WTC11 (cell line): ENCODE measurements at regions not wholly inside any gene's neighbourhood (a gene's known extent, or its start where the extent isn't known, plus 50 kb on each side); places are given as distances from the start of the nearest gene placed in this dataset.

Experiments
- ATAC-seq: fragments of 200-7000 bp; cut with Tn5 transposase; 2 replicates; pipeline ENCODE4 v1.10.0; 2021; ENCODE audit warnings: mild to moderate bottlenecking, moderate library complexity
- CTCF ChIA-PET: fragments of 300-600 bp; sonication (Branson Sonifier 250); formaldehyde crosslinking; loops from one replicate; lab custom pipeline; 2021; ENCODE audit warnings: antibody characterized with exemption; lab: Charles Lee
- POLR2A ChIA-PET: fragments of 350-600 bp; sonication (Branson Sonifier 250); formaldehyde crosslinking; loops from one replicate; lab custom pipeline; 2021; ENCODE audit warnings: antibody characterized with exemption; lab: Charles Lee
- DNase-seq: peaks from one replicate; pipeline ENCODE4 v3.0.0; 2021; ENCODE audit warnings: low spot score
- H3K27ac Mint-ChIP-seq: 2 replicates; pipeline ENCODE4 v1.8.0; 2021; ENCODE audit warnings: mixed read lengths
- H3K27me3 Mint-ChIP-seq: 2 replicates; pipeline ENCODE4 v1.8.0; 2021; ENCODE audit warnings: low read depth, mild to moderate bottlenecking, moderate library complexity, mixed read lengths
- H3K36me3 Mint-ChIP-seq: 2 replicates; pipeline ENCODE4 v1.8.0; 2021; ENCODE audit warnings: mixed read lengths
- H3K4me1 Mint-ChIP-seq: 2 replicates; pipeline ENCODE4 v1.8.0; 2022; ENCODE audit warnings: mixed read lengths
- H3K4me3 Mint-ChIP-seq: 2 replicates; pipeline ENCODE4 v1.8.0; 2021; ENCODE audit warnings: mild to moderate bottlenecking, moderate library complexity, mixed read lengths
- H3K9me3 Mint-ChIP-seq: 2 replicates; pipeline ENCODE4 v1.8.0; 2021; ENCODE audit warnings: mixed read lengths
- CREM ChIP-seq: sonication (generic); formaldehyde crosslinking; IDR thresholded peaks from 2 replicates; pipeline ENCODE4 v1.8.1; 2022; ENCODE audit warnings: mild to moderate bottlenecking, missing genetic modification reagents, moderate library complexity
- ESRRA ChIP-seq: sonication (generic); formaldehyde crosslinking; IDR thresholded peaks from 2 replicates; pipeline ENCODE4 v1.8.1; 2022; ENCODE audit warnings: mild to moderate bottlenecking, missing genetic modification reagents, borderline replicate concordance
- ETV6 ChIP-seq: sonication (generic); formaldehyde crosslinking; IDR thresholded peaks from 2 replicates; pipeline ENCODE4 v1.8.1; 2022; ENCODE audit warnings: mild to moderate bottlenecking, missing genetic modification reagents
- GTF2I ChIP-seq: fragments of 250-450 bp; sonication (Bioruptor Pico); conservative IDR thresholded peaks from 2 replicates; pipeline ENCODE4 v1.4.0; 2021; ENCODE audit warnings: mild to moderate bottlenecking
- HMGA2 ChIP-seq: fragments of 250-450 bp; sonication (Bioruptor Pico); IDR thresholded peaks from 2 replicates; pipeline ENCODE4 v1.4.0; 2021; ENCODE audit warnings: mild to moderate bottlenecking, moderate library complexity
- JUN ChIP-seq: sonication (generic); formaldehyde crosslinking; IDR thresholded peaks from 2 replicates; pipeline ENCODE4 v1.8.0; 2023; ENCODE audit warnings: mild to moderate bottlenecking, missing genetic modification reagents
- KAT7 ChIP-seq: sonication (generic); formaldehyde crosslinking; IDR thresholded peaks from 2 replicates; pipeline ENCODE4 v1.8.1; 2023; ENCODE audit warnings: missing genetic modification reagents, mild to moderate bottlenecking, borderline replicate concordance
- NFATC4 ChIP-seq: fragments of 250-450 bp; sonication (Bioruptor Pico); IDR thresholded peaks from 2 replicates; pipeline ENCODE4 v1.9.0; 2021; ENCODE audit warnings: mild to moderate bottlenecking
- NR2C2 ChIP-seq: sonication (generic); formaldehyde crosslinking; IDR thresholded peaks from 2 replicates; pipeline ENCODE4 v1.8.0; 2022; ENCODE audit warnings: mild to moderate bottlenecking, missing genetic modification reagents
- NR3C1 ChIP-seq: sonication (generic); formaldehyde crosslinking; conservative IDR thresholded peaks from 2 replicates; pipeline ENCODE4 v1.8.1; 2023; ENCODE audit warnings: low read depth, mild to moderate bottlenecking, missing genetic modification reagents
- PRRX2 ChIP-seq: fragments of 250-450 bp; sonication (Bioruptor Pico); IDR thresholded peaks from 2 replicates; pipeline ENCODE4 v1.8.0; 2021; ENCODE audit warnings: mild to moderate bottlenecking
- SP1 ChIP-seq: sonication (generic); formaldehyde crosslinking; conservative IDR thresholded peaks from 2 replicates; pipeline ENCODE4 v1.8.1; 2022; ENCODE audit warnings: missing genetic modification reagents
- ZNF121 ChIP-seq: sonication (generic); formaldehyde crosslinking; IDR thresholded peaks from 2 replicates; pipeline ENCODE4 v1.8.0; 2023; ENCODE audit warnings: missing genetic modification reagents
- ZNF396 ChIP-seq: fragments of 250-450 bp; sonication (Bioruptor Pico); IDR thresholded peaks from 2 replicates; pipeline ENCODE4 v1.8.0; 2021; ENCODE audit warnings: mild to moderate bottlenecking, moderate library complexity, borderline replicate concordance
- TF ChIP-seq, protein P1 (sequence below): fragments of 250-450 bp; sonication (Bioruptor Pico); IDR thresholded peaks from 2 replicates; pipeline ENCODE4 v1.9.0; 2021; ENCODE audit warnings: mild to moderate bottlenecking, borderline replicate concordance
- TF ChIP-seq, protein P2 (sequence below): sonication (generic); formaldehyde crosslinking; IDR thresholded peaks from 2 replicates; pipeline ENCODE4 v1.8.0; 2023; ENCODE audit warnings: missing genetic modification reagents, mild to moderate bottlenecking, borderline replicate concordance
- TF ChIP-seq, protein P3 (sequence below): fragments of 250-450 bp; sonication (Bioruptor Pico); IDR thresholded peaks from 2 replicates; pipeline ENCODE4 v1.8.0; 2021; ENCODE audit warnings: mild to moderate bottlenecking
- TF ChIP-seq, protein P4 (sequence below): sonication (generic); formaldehyde crosslinking; IDR thresholded peaks from 2 replicates; pipeline ENCODE4 v1.8.0; 2022; ENCODE audit warnings: mild to moderate bottlenecking, missing genetic modification reagents
- TF ChIP-seq, protein P5 (sequence below): sonication (generic); formaldehyde crosslinking; IDR thresholded peaks from 2 replicates; pipeline ENCODE4 v1.8.1; 2022; ENCODE audit warnings: low read depth, missing genetic modification reagents, borderline replicate concordance
- TF ChIP-seq, protein P6 (sequence below): sonication (generic); formaldehyde crosslinking; IDR thresholded peaks from 2 replicates; pipeline ENCODE4 v1.8.1; 2022; ENCODE audit warnings: mild to moderate bottlenecking, missing genetic modification reagents, moderate library complexity, borderline replicate concordance

DNA sequence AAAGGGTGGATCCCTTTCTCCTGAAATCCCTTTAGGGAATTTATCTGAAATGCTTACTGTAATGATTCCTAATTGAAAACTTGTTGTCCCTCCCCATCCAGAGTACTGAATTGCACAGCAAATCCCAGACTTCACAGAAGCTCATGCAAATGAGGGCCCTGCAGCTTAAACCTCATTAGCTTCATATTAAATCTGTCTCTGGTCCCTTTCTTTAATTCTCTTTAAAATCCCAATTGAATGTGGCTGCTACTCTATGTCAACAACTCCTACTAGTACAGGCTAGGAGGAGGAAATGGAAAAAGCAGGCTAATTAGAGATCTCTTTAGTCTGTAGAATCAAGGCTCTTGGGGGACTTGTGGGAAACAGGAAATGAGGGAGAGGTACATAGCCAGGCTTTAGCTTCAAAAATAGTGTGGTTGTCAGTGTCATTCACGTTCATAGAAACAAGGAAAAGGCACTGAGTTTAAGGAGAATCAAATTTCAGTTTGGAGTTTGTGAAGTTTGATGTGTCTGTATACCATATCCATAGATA, 191.3 kb upstream of the PRDM9 start:
- no peak for DNase-seq
- no peaks in the 10 kb centered on the region for H3K36me3 Mint-ChIP-seq
- ATAC-seq: peak; percentile 90
- no peak for TF ChIP-seq CREM (CRISPR knock-in tag)
- no peak for TF ChIP-seq NR2C2 (CRISPR knock-in tag)
- TF ChIP-seq, protein P1, sequence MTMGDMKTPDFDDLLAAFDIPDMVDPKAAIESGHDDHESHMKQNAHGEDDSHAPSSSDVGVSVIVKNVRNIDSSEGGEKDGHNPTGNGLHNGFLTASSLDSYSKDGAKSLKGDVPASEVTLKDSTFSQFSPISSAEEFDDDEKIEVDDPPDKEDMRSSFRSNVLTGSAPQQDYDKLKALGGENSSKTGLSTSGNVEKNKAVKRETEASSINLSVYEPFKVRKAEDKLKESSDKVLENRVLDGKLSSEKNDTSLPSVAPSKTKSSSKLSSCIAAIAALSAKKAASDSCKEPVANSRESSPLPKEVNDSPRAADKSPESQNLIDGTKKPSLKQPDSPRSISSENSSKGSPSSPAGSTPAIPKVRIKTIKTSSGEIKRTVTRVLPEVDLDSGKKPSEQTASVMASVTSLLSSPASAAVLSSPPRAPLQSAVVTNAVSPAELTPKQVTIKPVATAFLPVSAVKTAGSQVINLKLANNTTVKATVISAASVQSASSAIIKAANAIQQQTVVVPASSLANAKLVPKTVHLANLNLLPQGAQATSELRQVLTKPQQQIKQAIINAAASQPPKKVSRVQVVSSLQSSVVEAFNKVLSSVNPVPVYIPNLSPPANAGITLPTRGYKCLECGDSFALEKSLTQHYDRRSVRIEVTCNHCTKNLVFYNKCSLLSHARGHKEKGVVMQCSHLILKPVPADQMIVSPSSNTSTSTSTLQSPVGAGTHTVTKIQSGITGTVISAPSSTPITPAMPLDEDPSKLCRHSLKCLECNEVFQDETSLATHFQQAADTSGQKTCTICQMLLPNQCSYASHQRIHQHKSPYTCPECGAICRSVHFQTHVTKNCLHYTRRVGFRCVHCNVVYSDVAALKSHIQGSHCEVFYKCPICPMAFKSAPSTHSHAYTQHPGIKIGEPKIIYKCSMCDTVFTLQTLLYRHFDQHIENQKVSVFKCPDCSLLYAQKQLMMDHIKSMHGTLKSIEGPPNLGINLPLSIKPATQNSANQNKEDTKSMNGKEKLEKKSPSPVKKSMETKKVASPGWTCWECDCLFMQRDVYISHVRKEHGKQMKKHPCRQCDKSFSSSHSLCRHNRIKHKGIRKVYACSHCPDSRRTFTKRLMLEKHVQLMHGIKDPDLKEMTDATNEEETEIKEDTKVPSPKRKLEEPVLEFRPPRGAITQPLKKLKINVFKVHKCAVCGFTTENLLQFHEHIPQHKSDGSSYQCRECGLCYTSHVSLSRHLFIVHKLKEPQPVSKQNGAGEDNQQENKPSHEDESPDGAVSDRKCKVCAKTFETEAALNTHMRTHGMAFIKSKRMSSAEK (CRISPR knock-in tag): no peak
- no peak for TF ChIP-seq ZNF121
- no peak for TF ChIP-seq ETV6 (CRISPR knock-in tag)
- TF ChIP-seq, protein P2, sequence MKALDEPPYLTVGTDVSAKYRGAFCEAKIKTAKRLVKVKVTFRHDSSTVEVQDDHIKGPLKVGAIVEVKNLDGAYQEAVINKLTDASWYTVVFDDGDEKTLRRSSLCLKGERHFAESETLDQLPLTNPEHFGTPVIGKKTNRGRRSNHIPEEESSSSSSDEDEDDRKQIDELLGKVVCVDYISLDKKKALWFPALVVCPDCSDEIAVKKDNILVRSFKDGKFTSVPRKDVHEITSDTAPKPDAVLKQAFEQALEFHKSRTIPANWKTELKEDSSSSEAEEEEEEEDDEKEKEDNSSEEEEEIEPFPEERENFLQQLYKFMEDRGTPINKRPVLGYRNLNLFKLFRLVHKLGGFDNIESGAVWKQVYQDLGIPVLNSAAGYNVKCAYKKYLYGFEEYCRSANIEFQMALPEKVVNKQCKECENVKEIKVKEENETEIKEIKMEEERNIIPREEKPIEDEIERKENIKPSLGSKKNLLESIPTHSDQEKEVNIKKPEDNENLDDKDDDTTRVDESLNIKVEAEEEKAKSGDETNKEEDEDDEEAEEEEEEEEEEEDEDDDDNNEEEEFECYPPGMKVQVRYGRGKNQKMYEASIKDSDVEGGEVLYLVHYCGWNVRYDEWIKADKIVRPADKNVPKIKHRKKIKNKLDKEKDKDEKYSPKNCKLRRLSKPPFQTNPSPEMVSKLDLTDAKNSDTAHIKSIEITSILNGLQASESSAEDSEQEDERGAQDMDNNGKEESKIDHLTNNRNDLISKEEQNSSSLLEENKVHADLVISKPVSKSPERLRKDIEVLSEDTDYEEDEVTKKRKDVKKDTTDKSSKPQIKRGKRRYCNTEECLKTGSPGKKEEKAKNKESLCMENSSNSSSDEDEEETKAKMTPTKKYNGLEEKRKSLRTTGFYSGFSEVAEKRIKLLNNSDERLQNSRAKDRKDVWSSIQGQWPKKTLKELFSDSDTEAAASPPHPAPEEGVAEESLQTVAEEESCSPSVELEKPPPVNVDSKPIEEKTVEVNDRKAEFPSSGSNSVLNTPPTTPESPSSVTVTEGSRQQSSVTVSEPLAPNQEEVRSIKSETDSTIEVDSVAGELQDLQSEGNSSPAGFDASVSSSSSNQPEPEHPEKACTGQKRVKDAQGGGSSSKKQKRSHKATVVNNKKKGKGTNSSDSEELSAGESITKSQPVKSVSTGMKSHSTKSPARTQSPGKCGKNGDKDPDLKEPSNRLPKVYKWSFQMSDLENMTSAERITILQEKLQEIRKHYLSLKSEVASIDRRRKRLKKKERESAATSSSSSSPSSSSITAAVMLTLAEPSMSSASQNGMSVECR (CRISPR knock-in tag): no peak
- TF ChIP-seq ESRRA: no peak
- TF ChIP-seq GTF2I (CRISPR knock-in tag): no peak
- TF ChIP-seq KAT7: no peak
- TF ChIP-seq, protein P3, sequence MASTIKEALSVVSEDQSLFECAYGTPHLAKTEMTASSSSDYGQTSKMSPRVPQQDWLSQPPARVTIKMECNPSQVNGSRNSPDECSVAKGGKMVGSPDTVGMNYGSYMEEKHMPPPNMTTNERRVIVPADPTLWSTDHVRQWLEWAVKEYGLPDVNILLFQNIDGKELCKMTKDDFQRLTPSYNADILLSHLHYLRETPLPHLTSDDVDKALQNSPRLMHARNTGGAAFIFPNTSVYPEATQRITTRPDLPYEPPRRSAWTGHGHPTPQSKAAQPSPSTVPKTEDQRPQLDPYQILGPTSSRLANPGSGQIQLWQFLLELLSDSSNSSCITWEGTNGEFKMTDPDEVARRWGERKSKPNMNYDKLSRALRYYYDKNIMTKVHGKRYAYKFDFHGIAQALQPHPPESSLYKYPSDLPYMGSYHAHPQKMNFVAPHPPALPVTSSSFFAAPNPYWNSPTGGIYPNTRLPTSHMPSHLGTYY (CRISPR knock-in tag): no peak
- TF ChIP-seq, protein P4, sequence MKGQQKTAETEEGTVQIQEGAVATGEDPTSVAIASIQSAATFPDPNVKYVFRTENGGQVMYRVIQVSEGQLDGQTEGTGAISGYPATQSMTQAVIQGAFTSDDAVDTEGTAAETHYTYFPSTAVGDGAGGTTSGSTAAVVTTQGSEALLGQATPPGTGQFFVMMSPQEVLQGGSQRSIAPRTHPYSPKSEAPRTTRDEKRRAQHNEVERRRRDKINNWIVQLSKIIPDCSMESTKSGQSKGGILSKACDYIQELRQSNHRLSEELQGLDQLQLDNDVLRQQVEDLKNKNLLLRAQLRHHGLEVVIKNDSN (CRISPR knock-in tag): no peak
- TF ChIP-seq, protein P5, sequence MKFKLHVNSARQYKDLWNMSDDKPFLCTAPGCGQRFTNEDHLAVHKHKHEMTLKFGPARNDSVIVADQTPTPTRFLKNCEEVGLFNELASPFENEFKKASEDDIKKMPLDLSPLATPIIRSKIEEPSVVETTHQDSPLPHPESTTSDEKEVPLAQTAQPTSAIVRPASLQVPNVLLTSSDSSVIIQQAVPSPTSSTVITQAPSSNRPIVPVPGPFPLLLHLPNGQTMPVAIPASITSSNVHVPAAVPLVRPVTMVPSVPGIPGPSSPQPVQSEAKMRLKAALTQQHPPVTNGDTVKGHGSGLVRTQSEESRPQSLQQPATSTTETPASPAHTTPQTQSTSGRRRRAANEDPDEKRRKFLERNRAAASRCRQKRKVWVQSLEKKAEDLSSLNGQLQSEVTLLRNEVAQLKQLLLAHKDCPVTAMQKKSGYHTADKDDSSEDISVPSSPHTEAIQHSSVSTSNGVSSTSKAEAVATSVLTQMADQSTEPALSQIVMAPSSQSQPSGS: no peak
- no peak for TF ChIP-seq NR3C1 (CRISPR knock-in tag)
- TF ChIP-seq HMGA2: no peak
- no peak for TF ChIP-seq PRRX2 (CRISPR knock-in tag)
- TF ChIP-seq SP1 (CRISPR knock-in tag): no peak
- no peak for TF ChIP-seq JUN (CRISPR knock-in tag)
- TF ChIP-seq ZNF396: no peak
- TF ChIP-seq, protein P6, sequence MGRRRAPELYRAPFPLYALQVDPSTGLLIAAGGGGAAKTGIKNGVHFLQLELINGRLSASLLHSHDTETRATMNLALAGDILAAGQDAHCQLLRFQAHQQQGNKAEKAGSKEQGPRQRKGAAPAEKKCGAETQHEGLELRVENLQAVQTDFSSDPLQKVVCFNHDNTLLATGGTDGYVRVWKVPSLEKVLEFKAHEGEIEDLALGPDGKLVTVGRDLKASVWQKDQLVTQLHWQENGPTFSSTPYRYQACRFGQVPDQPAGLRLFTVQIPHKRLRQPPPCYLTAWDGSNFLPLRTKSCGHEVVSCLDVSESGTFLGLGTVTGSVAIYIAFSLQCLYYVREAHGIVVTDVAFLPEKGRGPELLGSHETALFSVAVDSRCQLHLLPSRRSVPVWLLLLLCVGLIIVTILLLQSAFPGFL (CRISPR knock-in tag): no peak
- no peak for TF ChIP-seq NFATC4
- TF ChIP-seq, all 79 proteins: peak for 0
- Mint-ChIP-seq H3K27me3 (no peaks in the 10 kb centered on the region), H3K27ac (peak overlapping the region; percentile 64), H3K4me1 (peaks cover 15% of the 10 kb centered on the region), H3K9me3 (peaks cover 35% of the 10 kb centered on the region), H3K4me3 (no peak overlapping the region)
- CTCF ChIA-PET: interaction anchor here (1.2 kb wide), 1 partner anchor 107 kb away, joined by 5 read pairs; no protein-coding TSS in a partner anchor
- POLR2A ChIA-PET: no interaction called here
